Prostate gland (tissue), 2 donors: ENCODE measurements at regions not wholly inside any gene's neighbourhood (a gene's known extent, or its start where the extent isn't known, plus 50 kb on each side); places are given as distances from the start of the nearest gene placed in this dataset.

Experiments
- DNase-seq: peaks from one replicate; pipeline ENCODE4 v3.0.0-alpha.2; 2019; ENCODE audit warnings: low spot score
- H3K27ac ChIP-seq, 2 donors: fragments of 200-600 bp; sonication (generic); 2 replicates each; pipeline ENCODE4 v1.5.1; 2017 to 2019
- H3K27me3 ChIP-seq: fragments of 200-600 bp; sonication (generic); replicated peaks from 2 replicates; pipeline ENCODE4 v1.5.1; 2019; ENCODE audit not compliant: insufficient read depth
- H3K36me3 ChIP-seq, 2 donors: fragments of 200-600 bp; sonication (generic); 1 replicate in 1 of 2; 2 replicates in 1 of 2; pipeline versions ENCODE4 v1.5.1 to v1.8.1; 2017 to 2019
- H3K4me1 ChIP-seq: fragments of 200-600 bp; sonication (generic); replicated peaks from 2 replicates; pipeline ENCODE4 v1.5.1; 2019
- H3K4me3 ChIP-seq, 2 donors: fragments of 200-600 bp; sonication (generic); 2 replicates each; pipeline ENCODE4 v1.5.1; 2017 to 2019
- H3K9me3 ChIP-seq: fragments of 200-600 bp; sonication (generic); 2 replicates; pipeline ENCODE4 v1.5.1; 2017
- POLR2A ChIP-seq: fragments of 450-650 bp; IDR thresholded peaks from one replicate; pipeline ENCODE4 v1.6.1; 2016; ENCODE audit warnings: antibody characterized with exemption, mild to moderate bottlenecking
- POLR2AphosphoS5 ChIP-seq: sonication (generic); formaldehyde crosslinking; IDR thresholded peaks from one replicate; pipeline ENCODE4 v1.6.1; 2017; ENCODE audit warnings: antibody characterized with exemption
- WGBS: methylation state at CpG from one replicate; pipeline ENCODE4 v1.1.5; 2018; 5-methylcytosine and 5-hydroxymethylcytosine counted together
- intact Hi-C: fragments of 100-400 bp; cut with DNase I; formaldehyde crosslinking; loops from one replicate; pipeline ENCODE4 v1.14.2; 2022
- TF ChIP-seq, protein P1 (sequence below), 4 experiments: fragments of 200-600 bp in 2 of 4; fragments of 450-650 bp in 2 of 4; sonication (generic) in 2 of 4; IDR thresholded peaks; 1 replicate in 3 of 4; 2 replicates in 1 of 4; pipeline ENCODE4 v1.5.1; 2016 to 2019; ENCODE audit warnings: antibody characterized with exemption in 4 of 4, mild to moderate bottlenecking in 2 of 4, moderate library complexity in 2 of 4

DNA sequence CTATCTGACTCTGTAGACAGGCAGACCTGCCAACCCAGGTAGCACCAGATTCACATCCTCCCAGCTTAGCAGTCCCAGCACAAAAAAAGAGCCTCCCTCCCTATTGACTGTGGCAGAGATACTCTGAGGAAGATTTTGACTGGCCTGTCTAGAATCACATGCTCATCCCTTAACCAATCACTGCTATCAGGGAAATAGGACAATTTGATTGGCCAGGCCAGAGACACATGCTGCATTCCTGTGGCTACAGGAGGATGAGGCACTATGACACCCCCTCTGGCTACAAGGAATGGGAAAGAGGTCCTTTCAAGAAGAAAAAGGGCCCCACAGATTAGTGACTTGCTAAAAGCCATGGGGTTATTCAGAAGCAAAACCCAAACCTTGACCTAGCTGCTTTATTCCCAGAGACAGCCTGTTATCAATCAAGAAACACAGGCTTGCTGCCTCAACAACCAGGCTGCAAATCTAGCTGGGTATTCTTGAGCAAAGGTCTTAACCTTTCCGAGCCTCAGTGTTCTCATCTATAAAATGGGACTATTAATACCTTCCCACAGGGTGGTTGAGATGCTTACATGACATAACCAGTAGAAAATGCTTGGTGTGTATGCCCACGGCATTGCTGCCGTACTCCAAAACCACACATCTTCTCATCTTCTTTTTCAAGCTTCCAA lies 147.6 kb downstream of the BCOR start:
- H3K4me1 ChIP-seq: no peaks in the 10 kb centered on the region
- H3K4me3 ChIP-seq: no peak overlapping the region
- no peaks in the 10 kb centered on the region for H3K36me3 ChIP-seq
- H3K27me3 ChIP-seq: no peaks in the 10 kb centered on the region
- H3K9me3 ChIP-seq: no peaks in the 10 kb centered on the region
- no peak for DNase-seq
- intact Hi-C loops: no loop called here
- H3K27ac ChIP-seq: no peak overlapping the region
- WGBS: 100% methylated on average over 3 of the region's 3 CpGs
- TF ChIP-seq, protein P1, sequence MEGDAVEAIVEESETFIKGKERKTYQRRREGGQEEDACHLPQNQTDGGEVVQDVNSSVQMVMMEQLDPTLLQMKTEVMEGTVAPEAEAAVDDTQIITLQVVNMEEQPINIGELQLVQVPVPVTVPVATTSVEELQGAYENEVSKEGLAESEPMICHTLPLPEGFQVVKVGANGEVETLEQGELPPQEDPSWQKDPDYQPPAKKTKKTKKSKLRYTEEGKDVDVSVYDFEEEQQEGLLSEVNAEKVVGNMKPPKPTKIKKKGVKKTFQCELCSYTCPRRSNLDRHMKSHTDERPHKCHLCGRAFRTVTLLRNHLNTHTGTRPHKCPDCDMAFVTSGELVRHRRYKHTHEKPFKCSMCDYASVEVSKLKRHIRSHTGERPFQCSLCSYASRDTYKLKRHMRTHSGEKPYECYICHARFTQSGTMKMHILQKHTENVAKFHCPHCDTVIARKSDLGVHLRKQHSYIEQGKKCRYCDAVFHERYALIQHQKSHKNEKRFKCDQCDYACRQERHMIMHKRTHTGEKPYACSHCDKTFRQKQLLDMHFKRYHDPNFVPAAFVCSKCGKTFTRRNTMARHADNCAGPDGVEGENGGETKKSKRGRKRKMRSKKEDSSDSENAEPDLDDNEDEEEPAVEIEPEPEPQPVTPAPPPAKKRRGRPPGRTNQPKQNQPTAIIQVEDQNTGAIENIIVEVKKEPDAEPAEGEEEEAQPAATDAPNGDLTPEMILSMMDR (IDR thresholded peaks at IDR 0.05): no peak
- no peak for TF ChIP-seq POLR2A
- no peak for TF ChIP-seq POLR2AphosphoS5

DNA sequence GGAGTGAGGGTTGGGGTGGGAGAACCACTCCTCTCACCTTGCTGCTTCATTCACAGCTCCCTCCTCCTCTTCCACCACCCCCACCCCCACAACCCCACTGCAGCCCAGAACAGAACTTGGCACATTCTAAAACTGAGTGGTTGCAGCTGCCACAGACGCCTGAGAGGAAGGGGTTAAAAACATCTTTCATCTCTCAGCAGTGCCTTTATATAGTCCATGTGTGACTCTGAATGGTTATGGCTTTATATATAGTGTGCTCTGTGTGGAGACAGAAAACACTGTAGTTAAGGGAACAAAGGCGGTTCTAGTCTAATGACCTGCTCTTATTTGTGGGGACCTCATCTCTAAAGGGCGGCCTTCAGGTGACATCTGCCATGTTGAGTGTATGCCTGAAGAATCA lies 144.8 kb downstream of the BCOR start:
- Histone ChIP-seq H3K36me3 (no peaks in the 10 kb centered on the region), H3K4me3 (no peak overlapping the region), H3K4me1 (no peaks in the 10 kb centered on the region), H3K9me3 (no peaks in the 10 kb centered on the region), H3K27me3 (no peaks in the 10 kb centered on the region), H3K27ac (peak overlapping the region in 1 of 2 donors; percentile 38)
- DNase-seq: no peak
- TF ChIP-seq, protein P1 (IDR thresholded peaks at IDR 0.05): no peak
- no peak for TF ChIP-seq POLR2AphosphoS5
- no peak for TF ChIP-seq POLR2A
- WGBS: 93% methylated on average over 3 of the region's 3 CpGs
- intact Hi-C loops: no loop called here

DNA sequence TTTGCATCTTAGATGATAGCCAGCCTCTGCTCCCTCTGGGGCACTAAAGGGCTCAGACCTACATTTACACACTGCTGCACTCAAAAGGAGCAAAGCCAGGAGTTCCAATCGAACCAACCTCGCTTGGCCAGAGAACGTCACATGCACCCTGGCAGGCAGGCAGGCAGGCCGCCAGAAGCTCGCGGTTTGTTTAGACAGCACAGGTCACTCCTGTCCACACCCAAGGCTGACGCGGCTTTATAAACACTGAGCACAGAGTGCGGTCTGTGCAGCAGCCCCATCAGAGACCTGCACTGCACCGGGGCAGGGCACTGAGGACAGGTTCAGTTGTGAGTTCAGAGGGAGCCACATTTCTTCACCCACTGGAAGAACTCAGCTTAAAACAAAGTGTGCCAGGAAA lies 143.9 kb downstream of the BCOR start:
- peak; percentile 79 for TF ChIP-seq POLR2AphosphoS5
- TF ChIP-seq POLR2A: no peak
- Histone ChIP-seq H3K4me3 (no peak overlapping the region), H3K27me3 (no peaks in the 10 kb centered on the region), H3K27ac (peak overlapping the region; percentile 38 to 39), H3K9me3 (no peaks in the 10 kb centered on the region), H3K4me1 (no peaks in the 10 kb centered on the region), H3K36me3 (no peaks in the 10 kb centered on the region)
- peak; percentile 88 for DNase-seq
- intact Hi-C loops: no loop called here
- 8% methylated on average over 2 of the region's 10 CpGs for WGBS

DNA sequence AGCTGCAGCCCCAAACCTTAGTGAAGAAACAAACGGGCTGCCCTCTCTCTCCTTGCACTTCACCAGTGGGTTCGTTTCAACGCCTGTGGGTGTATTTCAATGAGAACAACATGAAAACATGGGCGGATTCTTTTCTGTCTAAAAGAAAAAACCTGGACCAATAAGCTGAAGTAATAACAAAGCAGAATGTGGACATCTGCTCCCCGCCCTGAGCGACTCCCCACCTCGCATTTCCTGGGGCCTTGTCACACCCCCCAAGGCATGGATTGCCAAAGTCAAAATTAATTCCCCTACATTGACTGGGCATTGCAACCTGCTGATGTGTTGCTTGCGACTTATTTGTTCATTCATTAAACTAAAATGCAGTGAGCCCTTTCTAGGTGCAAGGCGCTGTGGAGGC lies 142.9 kb downstream of the BCOR start:
- Histone ChIP-seq H3K27ac (no peak overlapping the region), H3K36me3 (no peaks in the 10 kb centered on the region), H3K4me1 (no peaks in the 10 kb centered on the region), H3K4me3 (no peak overlapping the region), H3K9me3 (no peaks in the 10 kb centered on the region), H3K27me3 (no peaks in the 10 kb centered on the region)
- intact Hi-C loops: no loop called here
- WGBS: 90% methylated on average over 9 of the region's 9 CpGs
- no peak for TF ChIP-seq POLR2A
- TF ChIP-seq, protein P1 (IDR thresholded peaks at IDR 0.05): no peak
- no peak for TF ChIP-seq POLR2AphosphoS5
- no peak for DNase-seq

DNA sequence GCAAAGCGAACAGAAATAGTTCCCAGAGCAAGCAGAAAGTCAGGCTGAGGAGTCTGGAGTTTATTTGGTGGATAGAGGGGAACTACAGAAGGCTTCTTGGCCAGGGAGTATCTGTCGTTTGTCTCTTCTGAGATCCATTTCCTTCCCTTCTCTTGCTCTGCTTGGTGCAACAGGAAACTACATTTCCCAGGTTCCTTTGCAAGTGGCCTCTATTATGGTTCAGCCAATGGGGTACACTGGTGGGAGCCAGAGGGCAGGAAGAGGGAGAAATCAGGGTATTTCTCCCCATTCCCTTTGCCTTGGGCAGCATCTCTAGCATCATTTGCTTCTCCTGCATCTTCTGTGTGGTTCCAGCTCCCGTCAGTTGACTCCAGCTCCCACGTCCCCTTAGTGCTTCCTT lies 142.1 kb downstream of the BCOR start:
- WGBS: 84% methylated on average over 4 of the region's 4 CpGs
- TF ChIP-seq POLR2A (no peak), POLR2AphosphoS5 (no peak)
- TF ChIP-seq, protein P1 (IDR thresholded peaks at IDR 0.05): no peak
- intact Hi-C loops: no loop called here
- H3K4me1 ChIP-seq: no peaks in the 10 kb centered on the region
- H3K9me3 ChIP-seq: no peaks in the 10 kb centered on the region
- no peak overlapping the region for H3K4me3 ChIP-seq
- no peaks in the 10 kb centered on the region for H3K36me3 ChIP-seq
- H3K27ac ChIP-seq: no peak overlapping the region
- DNase-seq: no peak
- no peaks in the 10 kb centered on the region for H3K27me3 ChIP-seq
